ENCODE measurements at regions not wholly inside any gene's neighbourhood (a gene's known extent, or its start where the extent isn't known, plus 50 kb on each side); places are given as distances from the start of the nearest gene placed in this dataset.

- TF ChIP-seq POLR2A (IDR thresholded peaks at IDR 0.05) (no peak), CTCF (IDR thresholded peaks at IDR 0.05) (no peak)
Observed at GRCh38 chr10:30554440-30554825, 75.1 kb downstream of the LYZL2 start.
